ENCODE measurements at regions not wholly inside any gene's neighbourhood (a gene's known extent, or its start where the extent isn't known, plus 50 kb on each side); places are given as distances from the start of the nearest gene placed in this dataset.
"Not testable (repeated sequence)": the region's sequence is repeated elsewhere in the genome, so short reads cannot be mapped to it uniquely, and the experiment has no call there.

- no peak for DNase-seq
- in situ Hi-C loops (cut with HindIII; ENCODE audit: low pct_ligation_motif_present, low pct_unique_long_range_greater_than_20kb, low sequenced_read_pairs), result no loop called here
Observed at GRCh38 chr22:26937213-26937612, 279.8 kb downstream of the MIAT start.

- in situ Hi-C loops (cut with HindIII; ENCODE audit: low pct_ligation_motif_present, low pct_unique_long_range_greater_than_20kb, low sequenced_read_pairs), result no loop called here
- no peak for DNase-seq
Observed at GRCh38 chr22:26939466-26939865, 282.1 kb downstream of the MIAT start.

- in situ Hi-C loops (cut with HindIII; ENCODE audit: low pct_ligation_motif_present, low pct_unique_long_range_greater_than_20kb, low sequenced_read_pairs), result no loop called here
- DNase-seq, result no peak
Observed at GRCh38 chr22:26941896-26942636, 284.7 kb downstream of the MIAT start.

GRCh38 chr22:26942637-26942957 is 285.2 kb downstream of the MIAT start:
- in situ Hi-C loops (cut with HindIII; ENCODE audit: low pct_ligation_motif_present, low pct_unique_long_range_greater_than_20kb, low sequenced_read_pairs), result no loop called here
- no peak for DNase-seq

GRCh38 chr22:26945565-26945964 is 288.2 kb downstream of the MIAT start:
- in situ Hi-C loops (cut with HindIII; ENCODE audit: low pct_ligation_motif_present, low pct_unique_long_range_greater_than_20kb, low sequenced_read_pairs), result no loop called here
- no peak for DNase-seq

- DNase-seq, result peak; percentile 62
- in situ Hi-C loops (cut with HindIII; ENCODE audit: low pct_ligation_motif_present, low pct_unique_long_range_greater_than_20kb, low sequenced_read_pairs), result no loop called here
Observed at GRCh38 chr22:26949193-26949592, 291.8 kb downstream of the MIAT start.

- in situ Hi-C loops (cut with HindIII; ENCODE audit: low pct_ligation_motif_present, low pct_unique_long_range_greater_than_20kb, low sequenced_read_pairs); DNase-seq: not testable (repeated sequence)
Observed at GRCh38 chr22:26951139-26951538, 293.8 kb downstream of the MIAT start.

- in situ Hi-C loops (cut with HindIII; ENCODE audit: low pct_ligation_motif_present, low pct_unique_long_range_greater_than_20kb, low sequenced_read_pairs), result no loop called here
Observed at GRCh38 chr22:26952004-26952403, 294.6 kb downstream of the MIAT start.

GRCh38 chr22:26952451-26953011 is 295.1 kb downstream of the MIAT start:
- in situ Hi-C loops (cut with HindIII; ENCODE audit: low pct_ligation_motif_present, low pct_unique_long_range_greater_than_20kb, low sequenced_read_pairs), result no loop called here

More at GRCh38 chr22:26952004-26952403, 294.6 kb downstream of the MIAT start:
- DNase-seq, result no peak

GRCh38 chr22:26953012-26953883 is 295.9 kb downstream of the MIAT start:
- no peak for DNase-seq
- in situ Hi-C loops (cut with HindIII; ENCODE audit: low pct_ligation_motif_present, low pct_unique_long_range_greater_than_20kb, low sequenced_read_pairs), result no loop called here

More at GRCh38 chr22:26952451-26953011, 295.1 kb downstream of the MIAT start:
- no peak for DNase-seq

GRCh38 chr22:26956371-26956770 is 299.0 kb downstream of the MIAT start:
- in situ Hi-C loops (cut with HindIII; ENCODE audit: low pct_ligation_motif_present, low pct_unique_long_range_greater_than_20kb, low sequenced_read_pairs), result no loop called here
- DNase-seq, result no peak

- no peak for DNase-seq
- in situ Hi-C loops (cut with HindIII; ENCODE audit: low pct_ligation_motif_present, low pct_unique_long_range_greater_than_20kb, low sequenced_read_pairs), result no loop called here
Observed at GRCh38 chr22:26957176-26957575, 299.8 kb downstream of the MIAT start.

- DNase-seq, result no peak
- in situ Hi-C loops (cut with HindIII; ENCODE audit: low pct_ligation_motif_present, low pct_unique_long_range_greater_than_20kb, low sequenced_read_pairs), result no loop called here
Observed at GRCh38 chr22:26957897-26958296, 300.5 kb downstream of the MIAT start.

GRCh38 chr22:26958378-26958777 is 301.0 kb downstream of the MIAT start:
- in situ Hi-C loops (cut with HindIII; ENCODE audit: low pct_ligation_motif_present, low pct_unique_long_range_greater_than_20kb, low sequenced_read_pairs), result no loop called here
- peak; percentile 41 for DNase-seq

- no peak for DNase-seq
- in situ Hi-C loops (cut with HindIII; ENCODE audit: low pct_ligation_motif_present, low pct_unique_long_range_greater_than_20kb, low sequenced_read_pairs), result no loop called here
Observed at GRCh38 chr22:26964642-26965041, 307.3 kb downstream of the MIAT start.

GRCh38 chr22:26967282-26967681 is 309.9 kb downstream of the MIAT start:
- no peak for DNase-seq
- in situ Hi-C loops (cut with HindIII; ENCODE audit: low pct_ligation_motif_present, low pct_unique_long_range_greater_than_20kb, low sequenced_read_pairs), result no loop called here

GRCh38 chr22:26968859-26969523 is 311.6 kb downstream of the MIAT start:
- in situ Hi-C loops (cut with HindIII; ENCODE audit: low pct_ligation_motif_present, low pct_unique_long_range_greater_than_20kb, low sequenced_read_pairs), result no loop called here
- no peak for DNase-seq

GRCh38 chr22:26970809-26971394 is 313.5 kb downstream of the MIAT start:
- in situ Hi-C loops (cut with HindIII; ENCODE audit: low pct_ligation_motif_present, low pct_unique_long_range_greater_than_20kb, low sequenced_read_pairs), result no loop called here
- no peak for DNase-seq

GRCh38 chr22:26972286-26972685 is 314.9 kb downstream of the MIAT start:
- in situ Hi-C loops (cut with HindIII; ENCODE audit: low pct_ligation_motif_present, low pct_unique_long_range_greater_than_20kb, low sequenced_read_pairs), result no loop called here
- DNase-seq, result no peak

All from ACHN (cell line).